ENCODE measurements at regions not wholly inside any gene's neighbourhood (a gene's known extent, or its start where the extent isn't known, plus 50 kb on each side); places are given as distances from the start of the nearest gene placed in this dataset.

DNA sequence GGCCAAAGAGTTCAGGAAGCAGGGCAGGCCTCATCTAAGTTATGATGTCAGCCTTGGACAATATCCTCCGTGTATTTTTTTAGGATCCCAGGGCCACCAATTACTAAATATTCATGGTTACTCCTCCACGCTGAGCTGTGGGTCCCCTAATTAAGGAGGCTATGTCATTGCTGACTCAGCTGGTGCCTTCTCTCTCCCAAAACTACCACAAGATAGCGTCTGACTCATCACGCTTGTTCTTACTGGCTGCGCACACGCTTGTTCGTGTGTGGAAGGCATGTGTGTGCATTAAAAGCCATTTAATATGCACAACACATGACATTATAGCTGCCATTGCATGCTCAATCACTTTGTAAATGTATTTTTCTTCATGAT, 78.3 kb downstream of the GSC start:
- TF ChIP-seq, protein P1, sequence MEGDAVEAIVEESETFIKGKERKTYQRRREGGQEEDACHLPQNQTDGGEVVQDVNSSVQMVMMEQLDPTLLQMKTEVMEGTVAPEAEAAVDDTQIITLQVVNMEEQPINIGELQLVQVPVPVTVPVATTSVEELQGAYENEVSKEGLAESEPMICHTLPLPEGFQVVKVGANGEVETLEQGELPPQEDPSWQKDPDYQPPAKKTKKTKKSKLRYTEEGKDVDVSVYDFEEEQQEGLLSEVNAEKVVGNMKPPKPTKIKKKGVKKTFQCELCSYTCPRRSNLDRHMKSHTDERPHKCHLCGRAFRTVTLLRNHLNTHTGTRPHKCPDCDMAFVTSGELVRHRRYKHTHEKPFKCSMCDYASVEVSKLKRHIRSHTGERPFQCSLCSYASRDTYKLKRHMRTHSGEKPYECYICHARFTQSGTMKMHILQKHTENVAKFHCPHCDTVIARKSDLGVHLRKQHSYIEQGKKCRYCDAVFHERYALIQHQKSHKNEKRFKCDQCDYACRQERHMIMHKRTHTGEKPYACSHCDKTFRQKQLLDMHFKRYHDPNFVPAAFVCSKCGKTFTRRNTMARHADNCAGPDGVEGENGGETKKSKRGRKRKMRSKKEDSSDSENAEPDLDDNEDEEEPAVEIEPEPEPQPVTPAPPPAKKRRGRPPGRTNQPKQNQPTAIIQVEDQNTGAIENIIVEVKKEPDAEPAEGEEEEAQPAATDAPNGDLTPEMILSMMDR (IDR thresholded peaks at IDR 0.05): no peak
- no peak for TF ChIP-seq EZH2phosphoT487 (IDR thresholded peaks at IDR 0.05)
- no peak for TF ChIP-seq EZH2 (IDR thresholded peaks at IDR 0.05)

Measured in neural progenitor cell (in vitro differentiated cells).